Suprapubic skin (tissue), 4 donors: ENCODE measurements at regions not wholly inside any gene's neighbourhood (a gene's known extent, or its start where the extent isn't known, plus 50 kb on each side); places are given as distances from the start of the nearest gene placed in this dataset.

Experiments
- DNase-seq, 2 donors: peaks; one replicate each; pipeline ENCODE4 v3.0.0-alpha.2; 2019; ENCODE audit warnings: low spot score in 2 of 2
- H3K27ac ChIP-seq: fragments of 200-600 bp; sonication (generic); one replicate; pipeline ENCODE4 v1.5.1; 2019
- H3K27me3 ChIP-seq: fragments of 200-600 bp; sonication (generic); one replicate; pipeline ENCODE4 v1.5.1; 2019
- H3K36me3 ChIP-seq: fragments of 200-600 bp; sonication (generic); one replicate; pipeline ENCODE4 v1.5.1; 2019
- H3K4me1 ChIP-seq: fragments of 200-600 bp; sonication (generic); one replicate; pipeline ENCODE4 v1.5.1; 2019
- H3K4me3 ChIP-seq: fragments of 200-600 bp; sonication (generic); one replicate; pipeline ENCODE4 v1.5.1; 2019; ENCODE audit warnings: mild to moderate bottlenecking
- H3K9me3 ChIP-seq: fragments of 200-600 bp; sonication (generic); one replicate; pipeline ENCODE4 v1.5.1; 2019
- EP300 ChIP-seq: sonication (generic); formaldehyde crosslinking; IDR thresholded peaks from one replicate; pipeline ENCODE4 v1.6.1; 2017; ENCODE audit warnings: antibody characterized with exemption
- POLR2A ChIP-seq, 2 donors: fragments of 450-650 bp; IDR thresholded peaks; one replicate each; pipeline ENCODE4 v1.6.1; 2017; ENCODE audit warnings: antibody characterized with exemption in 2 of 2, mild to moderate bottlenecking in 2 of 2, moderate library complexity in 2 of 2
- POLR2AphosphoS5 ChIP-seq, 3 donors: sonication (generic); formaldehyde crosslinking; IDR thresholded peaks; one replicate each; pipeline ENCODE4 v1.6.1; 2017; ENCODE audit warnings: antibody characterized with exemption in 3 of 3
- WGBS: methylation state at CpG from one replicate; pipeline ENCODE4 v1.1.5; 2018; 5-methylcytosine and 5-hydroxymethylcytosine counted together
- TF ChIP-seq, protein P1 (sequence below), 2 donors: fragments of 200-600 bp in 1 of 2; fragments of 450-650 bp in 1 of 2; sonication (generic) in 1 of 2; IDR thresholded peaks; one replicate each; pipeline ENCODE4 v1.5.1; 2016 to 2019; ENCODE audit warnings: antibody characterized with exemption in 2 of 2, mild to moderate bottlenecking in 1 of 2, moderate library complexity in 1 of 2

DNA sequence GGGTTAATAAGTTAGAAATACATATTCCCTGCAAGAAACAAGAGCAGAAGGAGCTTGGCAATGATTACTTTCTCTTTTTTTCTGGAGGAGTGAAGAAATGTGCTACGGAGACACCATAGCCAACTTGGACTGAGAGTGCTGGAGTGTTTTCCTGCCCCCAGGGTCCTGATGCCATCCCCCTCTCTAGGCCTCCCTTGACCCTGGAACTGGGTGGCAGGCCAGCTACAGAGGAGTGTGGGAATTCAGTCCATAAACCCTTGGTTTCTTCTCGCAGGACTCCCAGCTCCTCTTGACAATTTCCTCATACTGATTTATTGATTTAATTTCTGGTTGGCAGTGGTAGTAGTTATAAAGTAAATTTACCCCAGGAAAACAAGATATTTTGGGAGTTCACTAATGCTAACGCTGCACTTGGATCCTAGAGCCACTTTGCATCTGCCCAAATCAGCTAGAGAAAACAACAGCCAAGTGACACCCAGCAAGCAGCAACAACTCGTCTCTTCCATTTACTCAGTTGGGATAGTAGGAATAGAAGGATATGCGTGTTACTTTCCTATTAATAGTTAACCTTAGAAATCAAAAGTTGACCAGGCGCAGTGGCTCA, 76.4 kb upstream of the CELF2 start:
- no peaks in the 10 kb centered on the region for H3K4me1 ChIP-seq
- H3K36me3 ChIP-seq: no peaks in the 10 kb centered on the region
- peaks cover 5% of the 10 kb centered on the region for H3K9me3 ChIP-seq
- 59% methylated on average over 6 of the region's 6 CpGs for WGBS
- no peak for TF ChIP-seq POLR2AphosphoS5 (IDR thresholded peaks at IDR 0.05)
- no peak for TF ChIP-seq POLR2A (IDR thresholded peaks at IDR 0.05)
- no peak for TF ChIP-seq EP300
- TF ChIP-seq, protein P1, sequence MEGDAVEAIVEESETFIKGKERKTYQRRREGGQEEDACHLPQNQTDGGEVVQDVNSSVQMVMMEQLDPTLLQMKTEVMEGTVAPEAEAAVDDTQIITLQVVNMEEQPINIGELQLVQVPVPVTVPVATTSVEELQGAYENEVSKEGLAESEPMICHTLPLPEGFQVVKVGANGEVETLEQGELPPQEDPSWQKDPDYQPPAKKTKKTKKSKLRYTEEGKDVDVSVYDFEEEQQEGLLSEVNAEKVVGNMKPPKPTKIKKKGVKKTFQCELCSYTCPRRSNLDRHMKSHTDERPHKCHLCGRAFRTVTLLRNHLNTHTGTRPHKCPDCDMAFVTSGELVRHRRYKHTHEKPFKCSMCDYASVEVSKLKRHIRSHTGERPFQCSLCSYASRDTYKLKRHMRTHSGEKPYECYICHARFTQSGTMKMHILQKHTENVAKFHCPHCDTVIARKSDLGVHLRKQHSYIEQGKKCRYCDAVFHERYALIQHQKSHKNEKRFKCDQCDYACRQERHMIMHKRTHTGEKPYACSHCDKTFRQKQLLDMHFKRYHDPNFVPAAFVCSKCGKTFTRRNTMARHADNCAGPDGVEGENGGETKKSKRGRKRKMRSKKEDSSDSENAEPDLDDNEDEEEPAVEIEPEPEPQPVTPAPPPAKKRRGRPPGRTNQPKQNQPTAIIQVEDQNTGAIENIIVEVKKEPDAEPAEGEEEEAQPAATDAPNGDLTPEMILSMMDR (IDR thresholded peaks at IDR 0.05): no peak
- no peak for DNase-seq
- H3K27me3 ChIP-seq: no peaks in the 10 kb centered on the region
- H3K27ac ChIP-seq: no peak overlapping the region
- H3K4me3 ChIP-seq: no peak overlapping the region

DNA sequence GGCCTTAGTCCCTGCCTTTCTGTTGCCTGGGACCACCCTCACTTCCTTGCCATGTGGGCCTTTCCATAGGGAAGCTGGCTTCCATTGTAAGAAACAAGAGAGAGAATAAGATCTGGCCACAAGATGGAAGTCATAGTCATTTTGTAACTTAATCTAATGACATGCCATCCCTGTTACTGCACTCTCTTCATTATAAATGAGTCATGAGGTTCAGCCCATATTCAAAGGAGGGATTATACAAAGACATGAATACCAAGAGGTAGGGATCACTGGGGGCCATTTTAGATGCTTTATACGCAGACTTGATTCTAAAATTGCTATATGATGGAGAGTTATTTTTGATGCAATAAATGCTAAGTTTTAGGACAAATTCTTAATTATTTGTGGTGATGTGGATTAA, 75.2 kb upstream of the CELF2 start:
- H3K36me3 ChIP-seq: no peaks in the 10 kb centered on the region
- H3K27me3 ChIP-seq: no peaks in the 10 kb centered on the region
- TF ChIP-seq POLR2A (IDR thresholded peaks at IDR 0.05): no peak
- WGBS: 90% methylated on average over 1 of the region's 1 CpG
- H3K4me3 ChIP-seq: no peak overlapping the region
- H3K9me3 ChIP-seq: peaks cover 5% of the 10 kb centered on the region
- no peaks in the 10 kb centered on the region for H3K4me1 ChIP-seq
- no peak overlapping the region for H3K27ac ChIP-seq
- no peak for DNase-seq

DNA sequence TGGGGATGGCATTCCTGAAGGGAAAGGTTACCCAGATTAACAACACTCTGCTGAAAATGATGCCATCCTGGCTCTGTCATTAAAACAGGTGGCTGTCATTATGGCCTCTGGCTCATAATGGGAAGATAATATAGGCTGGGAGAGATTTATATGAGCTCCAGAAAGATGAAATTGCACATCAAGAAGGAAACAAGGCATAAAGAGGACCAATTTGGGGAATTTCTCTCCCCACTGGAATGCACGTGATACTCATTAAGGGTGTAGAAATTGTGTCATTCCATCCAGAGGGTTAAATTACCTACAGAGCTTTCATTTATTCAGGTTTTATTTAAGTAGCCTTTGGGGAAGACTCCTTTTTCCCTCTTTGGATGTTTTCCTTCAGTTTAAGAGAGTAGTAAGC, 71.6 kb upstream of the CELF2 start:
- WGBS: 89% methylated on average over 1 of the region's 1 CpG
- H3K4me3 ChIP-seq: no peak overlapping the region
- DNase-seq: no peak
- no peaks in the 10 kb centered on the region for H3K36me3 ChIP-seq
- no peaks in the 10 kb centered on the region for H3K9me3 ChIP-seq
- TF ChIP-seq POLR2A (IDR thresholded peaks at IDR 0.05) (no peak), POLR2AphosphoS5 (IDR thresholded peaks at IDR 0.05) (no peak), EP300 (no peak)
- TF ChIP-seq, protein P1 (IDR thresholded peaks at IDR 0.05): no peak
- H3K4me1 ChIP-seq: no peaks in the 10 kb centered on the region
- no peaks in the 10 kb centered on the region for H3K27me3 ChIP-seq
- H3K27ac ChIP-seq: no peak overlapping the region

DNA sequence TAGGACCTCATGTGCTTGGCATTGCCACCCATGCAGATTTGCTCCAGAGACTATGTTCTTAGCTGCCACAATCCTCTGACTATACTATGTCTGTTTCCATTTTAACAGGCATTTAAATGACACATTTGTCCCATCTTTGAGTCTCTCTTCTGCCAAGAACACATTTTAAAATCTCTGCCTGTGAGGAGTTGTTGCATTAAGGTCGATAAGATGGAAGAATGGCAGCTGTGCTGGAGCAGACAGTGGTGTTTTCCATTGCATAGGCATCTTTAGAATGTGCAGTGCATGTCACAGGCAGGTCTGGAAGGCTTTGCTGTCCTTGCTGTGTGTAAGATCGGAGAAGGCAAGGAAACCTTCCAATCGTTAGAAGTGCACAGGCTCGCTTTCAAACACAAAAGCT, 70.9 kb upstream of the CELF2 start:
- TF ChIP-seq EP300 (no peak), POLR2AphosphoS5 (IDR thresholded peaks at IDR 0.05) (no peak), POLR2A (IDR thresholded peaks at IDR 0.05) (no peak)
- TF ChIP-seq, protein P1 (IDR thresholded peaks at IDR 0.05): no peak
- Histone ChIP-seq H3K4me3 (no peak overlapping the region), H3K27me3 (no peaks in the 10 kb centered on the region), H3K4me1 (no peaks in the 10 kb centered on the region), H3K27ac (no peak overlapping the region), H3K9me3 (no peaks in the 10 kb centered on the region), H3K36me3 (no peaks in the 10 kb centered on the region)
- DNase-seq: no peak
- WGBS: 77% methylated on average over 4 of the region's 4 CpGs

DNA sequence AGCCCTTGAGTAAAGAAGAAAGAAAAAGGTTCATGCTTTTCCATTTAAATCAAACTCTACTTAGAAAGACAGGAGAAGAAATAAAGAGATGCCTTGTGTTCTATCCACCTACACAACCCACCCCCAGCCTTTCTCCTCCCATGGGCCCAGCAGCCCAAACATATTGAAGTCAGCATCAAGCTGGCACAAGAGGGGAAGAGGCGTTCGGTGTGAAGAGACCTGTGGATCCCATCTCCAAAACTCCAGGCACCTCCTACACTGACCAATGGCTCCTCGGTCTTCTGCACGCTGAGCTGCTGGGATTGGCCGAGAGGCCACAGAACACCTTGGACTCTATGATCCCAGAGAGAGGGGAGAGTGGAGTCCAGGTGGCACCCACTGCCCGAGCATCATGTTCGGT, 66.0 kb upstream of the CELF2 start:
- Histone ChIP-seq H3K4me1 (no peaks in the 10 kb centered on the region), H3K27me3 (no peaks in the 10 kb centered on the region), H3K36me3 (no peaks in the 10 kb centered on the region), H3K9me3 (no peaks in the 10 kb centered on the region), H3K4me3 (no peak overlapping the region), H3K27ac (no peak overlapping the region)
- no peak for TF ChIP-seq POLR2A (IDR thresholded peaks at IDR 0.05)
- no peak for TF ChIP-seq POLR2AphosphoS5 (IDR thresholded peaks at IDR 0.05)
- TF ChIP-seq EP300: no peak
- TF ChIP-seq, protein P1 (IDR thresholded peaks at IDR 0.05): no peak
- 97% methylated on average over 5 of the region's 7 CpGs for whole genome bisulfite sequencing
- DNase-seq: no peak

DNA sequence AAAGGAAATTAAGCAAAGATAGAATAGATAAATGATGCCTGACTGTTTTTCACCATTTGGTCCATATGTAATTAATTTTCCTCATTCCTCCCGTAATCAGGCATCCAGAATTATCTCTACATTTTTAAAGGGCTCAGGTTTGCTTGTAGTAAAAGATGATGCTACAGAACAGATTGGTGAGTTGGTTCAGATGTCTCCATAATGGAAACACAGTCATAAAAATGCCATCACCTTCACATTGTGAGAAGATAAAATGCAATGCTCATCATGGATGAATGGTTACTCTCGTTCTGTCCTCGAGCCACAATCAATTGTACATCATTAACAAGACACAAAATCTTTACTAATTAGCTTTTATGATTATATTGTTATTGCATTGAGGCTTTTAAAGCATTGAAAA, 64.9 kb upstream of the CELF2 start:
- Histone ChIP-seq H3K4me3 (no peak overlapping the region), H3K4me1 (no peaks in the 10 kb centered on the region), H3K27ac (no peak overlapping the region), H3K36me3 (no peaks in the 10 kb centered on the region), H3K9me3 (no peaks in the 10 kb centered on the region), H3K27me3 (no peaks in the 10 kb centered on the region)
- no peak for DNase-seq
- TF ChIP-seq POLR2A (IDR thresholded peaks at IDR 0.05) (no peak), POLR2AphosphoS5 (IDR thresholded peaks at IDR 0.05) (no peak), EP300 (no peak)
- 73% methylated on average over 3 of the region's 3 CpGs for WGBS
